OCI-LY7 (cell line): ENCODE measurements at regions not wholly inside any gene's neighbourhood (a gene's known extent, or its start where the extent isn't known, plus 50 kb on each side); places are given as distances from the start of the nearest gene placed in this dataset.

Source experiments
- BruUV-seq: library from RNA; stranded (reverse); fragments of 400-500 nt; replicated peaks from 2 replicates; lab custom pipeline; 2021; lab: Mats Ljungman, UMichigan
- CTCF ChIA-PET: fragments of 300-600 bp; sonication (Branson Sonifier 250); formaldehyde crosslinking; loops from one replicate; lab custom pipeline; 2022; ENCODE audit warnings: antibody characterized with exemption; ENCODE audit not compliant: unreplicated experiment; lab: Charles Lee
- POLR2A ChIA-PET: fragments of 300-600 bp; sonication (Branson Sonifier 250); formaldehyde crosslinking; loops from one replicate; lab custom pipeline; 2022; ENCODE audit warnings: antibody characterized with exemption; lab: Charles Lee
- DNase-seq: peaks from one replicate; pipeline ENCODE4 v3.0.0-alpha.2; 2015; ENCODE audit warnings: low spot score
- H2AFZ ChIP-seq: fragments of 200-600 bp; sonication (generic), shearing (Covaris generic); 2 replicates; pipeline ENCODE4 v1.6.1; 2014; ENCODE audit warnings: mild to moderate bottlenecking, antibody characterized with exemption, low read length, moderate library complexity
- H3K27ac ChIP-seq: fragments of 200-600 bp; sonication (generic); 2 replicates; pipeline ENCODE4 v1.5.1; 2014; ENCODE audit warnings: mixed run types, low read depth, mild to moderate bottlenecking, moderate library complexity, low read length, inconsistent platforms; ENCODE audit not compliant: poor library complexity, severe bottlenecking
- H3K36me3 ChIP-seq: fragments of 200-600 bp; sonication (generic); 2 replicates; pipeline ENCODE4 v1.6.1; 2014; ENCODE audit warnings: mild to moderate bottlenecking, antibody characterized with exemption, low read length, moderate library complexity, mixed read lengths; ENCODE audit not compliant: insufficient read depth
- H3K4me1 ChIP-seq: fragments of 200-600 bp; sonication (generic); 2 replicates; pipeline ENCODE4 v1.5.1; 2014; ENCODE audit warnings: mild to moderate bottlenecking, low read length; ENCODE audit not compliant: insufficient read depth, poor library complexity, severe bottlenecking
- H3K4me2 ChIP-seq: fragments of 200-600 bp; sonication (generic); 2 replicates; pipeline ENCODE4 v1.6.1; 2014; ENCODE audit warnings: mild to moderate bottlenecking, low read length
- H3K4me3 ChIP-seq: fragments of 200-600 bp; sonication (generic); 2 replicates; pipeline ENCODE4 v1.5.1; 2014; ENCODE audit warnings: mild to moderate bottlenecking, low read depth, low read length; ENCODE audit not compliant: poor library complexity, severe bottlenecking
- H3K79me2 ChIP-seq: fragments of 200-600 bp; sonication (generic); 2 replicates; pipeline ENCODE4 v1.6.1; 2016; ENCODE audit warnings: low read depth, mild to moderate bottlenecking, low read length, moderate library complexity, mixed read lengths; ENCODE audit not compliant: insufficient read depth
- H3K9me2 ChIP-seq: fragments of 200-600 bp; sonication (generic); 2 replicates; pipeline ENCODE4 v1.6.1; 2016; ENCODE audit warnings: mild to moderate bottlenecking, low read length, mixed read lengths; ENCODE audit not compliant: insufficient read depth
- H3K9me3 ChIP-seq: fragments of 200-600 bp; sonication (generic); 2 replicates; pipeline ENCODE4 v1.6.1; 2014; ENCODE audit warnings: mild to moderate bottlenecking, mixed run types, low read length, mixed read lengths
- H4K20me1 ChIP-seq: fragments of 200-600 bp; sonication (generic); 2 replicates; pipeline ENCODE4 v1.6.1; 2014; ENCODE audit warnings: mild to moderate bottlenecking, antibody characterized with exemption, low read length, moderate library complexity, mixed read lengths; ENCODE audit not compliant: insufficient read depth
- EZH2phosphoT487 ChIP-seq: fragments of 200-600 bp; sonication (generic); IDR thresholded peaks from 2 replicates; pipeline ENCODE4 v1.6.1; 2018; ENCODE audit warnings: low read depth, borderline replicate concordance, mild to moderate bottlenecking, mixed run types, antibody characterized with exemption, low read length, moderate library complexity, mixed read lengths
- intact Hi-C: fragments of 100-400 bp; cut with micrococcal nuclease; formaldehyde crosslinking; loops from one replicate; pipeline ENCODE4 v1.10.0; 2022; ENCODE audit not compliant: unreplicated experiment
- TF ChIP-seq, protein P1 (sequence below): fragments of 200-600 bp; sonication (generic); conservative IDR thresholded peaks from 2 replicates; pipeline ENCODE4 v1.5.1; 2014; ENCODE audit warnings: mild to moderate bottlenecking, antibody characterized with exemption, low read length, moderate library complexity, mixed read lengths

DNA sequence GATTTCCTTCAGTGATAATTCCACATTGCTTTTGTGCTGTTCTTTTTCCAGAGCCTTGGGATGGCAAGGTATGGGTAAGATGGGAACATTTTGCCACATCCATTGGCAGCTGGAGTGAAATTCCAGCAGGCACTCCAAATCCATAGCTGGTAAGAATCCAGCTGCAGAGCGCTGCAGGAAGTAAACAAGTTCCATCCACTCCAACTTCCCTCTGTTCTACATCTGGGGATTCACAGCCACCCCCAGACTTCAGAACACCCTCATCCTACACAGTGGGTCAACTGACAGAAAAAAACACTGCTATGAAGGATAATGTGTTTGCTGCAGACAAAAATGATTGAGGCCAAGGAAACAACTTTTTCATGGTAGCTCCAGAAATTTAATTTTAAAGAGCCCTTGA is 747.8 kb downstream of the MAFB start:
- CTCF ChIA-PET = no interaction called here
- no peak overlapping the region for H3K27ac ChIP-seq
- no peaks in the 10 kb centered on the region for H4K20me1 ChIP-seq
- no peaks in the 10 kb centered on the region for H3K79me2 ChIP-seq
- DNase-seq = no peak
- TF ChIP-seq EZH2phosphoT487 = no peak
- TF ChIP-seq, protein P1, sequence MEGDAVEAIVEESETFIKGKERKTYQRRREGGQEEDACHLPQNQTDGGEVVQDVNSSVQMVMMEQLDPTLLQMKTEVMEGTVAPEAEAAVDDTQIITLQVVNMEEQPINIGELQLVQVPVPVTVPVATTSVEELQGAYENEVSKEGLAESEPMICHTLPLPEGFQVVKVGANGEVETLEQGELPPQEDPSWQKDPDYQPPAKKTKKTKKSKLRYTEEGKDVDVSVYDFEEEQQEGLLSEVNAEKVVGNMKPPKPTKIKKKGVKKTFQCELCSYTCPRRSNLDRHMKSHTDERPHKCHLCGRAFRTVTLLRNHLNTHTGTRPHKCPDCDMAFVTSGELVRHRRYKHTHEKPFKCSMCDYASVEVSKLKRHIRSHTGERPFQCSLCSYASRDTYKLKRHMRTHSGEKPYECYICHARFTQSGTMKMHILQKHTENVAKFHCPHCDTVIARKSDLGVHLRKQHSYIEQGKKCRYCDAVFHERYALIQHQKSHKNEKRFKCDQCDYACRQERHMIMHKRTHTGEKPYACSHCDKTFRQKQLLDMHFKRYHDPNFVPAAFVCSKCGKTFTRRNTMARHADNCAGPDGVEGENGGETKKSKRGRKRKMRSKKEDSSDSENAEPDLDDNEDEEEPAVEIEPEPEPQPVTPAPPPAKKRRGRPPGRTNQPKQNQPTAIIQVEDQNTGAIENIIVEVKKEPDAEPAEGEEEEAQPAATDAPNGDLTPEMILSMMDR = no peak
- no TSS peak for BruUV-seq
- intact Hi-C loops = no loop called here
- H3K4me1 ChIP-seq = no peaks in the 10 kb centered on the region
- H3K9me2 ChIP-seq = no peaks in the 10 kb centered on the region
- H3K36me3 ChIP-seq = no peaks in the 10 kb centered on the region
- no peak overlapping the region for H3K4me3 ChIP-seq
- no peak overlapping the region for H2AFZ ChIP-seq
- no peak overlapping the region for H3K4me2 ChIP-seq
- no peaks in the 10 kb centered on the region for H3K9me3 ChIP-seq
- POLR2A ChIA-PET = no interaction called here

DNA sequence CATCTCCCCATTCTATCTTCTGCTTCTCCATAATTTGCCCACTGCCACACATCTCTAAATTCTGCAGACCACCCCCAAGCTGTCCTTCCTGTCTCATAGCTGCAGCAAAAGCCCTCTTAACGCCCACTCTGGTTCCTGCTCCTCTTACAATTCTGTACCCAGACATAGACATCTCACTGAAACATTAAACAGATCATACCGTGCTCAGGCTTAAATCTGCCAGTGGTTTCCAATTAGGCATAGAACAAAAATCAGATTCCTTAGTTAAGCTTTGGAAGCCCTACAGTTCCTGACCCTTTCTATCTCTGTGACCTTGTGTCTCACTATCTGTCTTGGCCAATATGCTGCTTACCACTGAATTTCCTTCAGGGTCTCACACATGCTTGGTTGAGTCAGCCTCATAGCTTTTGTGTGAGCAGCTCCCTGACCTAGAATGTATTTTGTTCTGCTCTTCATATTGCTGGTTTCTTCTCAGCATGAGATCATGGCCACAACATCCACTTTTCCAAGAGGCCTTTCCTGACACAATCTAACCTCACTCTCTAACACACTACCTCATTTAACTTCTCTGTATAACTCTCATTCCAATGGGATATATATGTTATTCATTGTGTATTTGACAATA is 749.7 kb downstream of the MAFB start:
- H3K9me2 ChIP-seq = no peaks in the 10 kb centered on the region
- POLR2A ChIA-PET = no interaction called here
- no peak overlapping the region for H2AFZ ChIP-seq
- no peak for DNase-seq
- no peaks in the 10 kb centered on the region for H4K20me1 ChIP-seq
- TF ChIP-seq, protein P1 = no peak
- no peak for TF ChIP-seq EZH2phosphoT487
- intact Hi-C loops = no loop called here
- no TSS peak for BruUV-seq
- H3K36me3 ChIP-seq = no peaks in the 10 kb centered on the region
- CTCF ChIA-PET = no interaction called here
- H3K9me3 ChIP-seq = no peaks in the 10 kb centered on the region
- H3K4me3 ChIP-seq = no peak overlapping the region
- H3K4me1 ChIP-seq = no peaks in the 10 kb centered on the region
- H3K4me2 ChIP-seq = no peak overlapping the region
- no peaks in the 10 kb centered on the region for H3K79me2 ChIP-seq
- no peak overlapping the region for H3K27ac ChIP-seq

DNA sequence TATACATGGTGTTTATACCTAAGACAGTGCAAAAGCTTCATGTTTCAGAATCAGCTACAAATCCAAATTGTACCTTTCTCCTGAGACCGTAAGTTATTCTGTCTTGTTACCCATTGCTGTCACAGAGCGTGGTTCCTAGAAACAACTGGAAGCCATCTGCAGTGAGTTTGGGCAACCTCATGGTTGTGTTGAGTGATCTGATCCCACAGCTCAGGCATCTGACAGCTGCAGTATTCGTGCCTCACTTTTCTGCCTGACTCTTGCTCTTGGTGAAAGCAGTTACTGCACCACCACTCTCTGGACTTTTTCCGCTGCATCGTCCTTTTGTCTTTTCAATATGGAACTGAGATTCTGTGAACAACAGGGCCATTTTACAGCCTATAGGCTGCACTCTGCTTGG is 752.6 kb downstream of the MAFB start:
- DNase-seq = no peak
- CTCF ChIA-PET = no interaction called here
- no peaks in the 10 kb centered on the region for H3K4me1 ChIP-seq
- H3K4me3 ChIP-seq = no peak overlapping the region
- no peaks in the 10 kb centered on the region for H3K36me3 ChIP-seq
- no TSS peak for BruUV-seq
- H3K27ac ChIP-seq = no peak overlapping the region
- no peaks in the 10 kb centered on the region for H3K9me2 ChIP-seq
- no peak overlapping the region for H2AFZ ChIP-seq
- intact Hi-C loops = no loop called here
- no peaks in the 10 kb centered on the region for H4K20me1 ChIP-seq
- no peak overlapping the region for H3K4me2 ChIP-seq
- no peaks in the 10 kb centered on the region for H3K9me3 ChIP-seq
- TF ChIP-seq, protein P1 = no peak
- no peak for TF ChIP-seq EZH2phosphoT487
- POLR2A ChIA-PET = no interaction called here
- H3K79me2 ChIP-seq = no peaks in the 10 kb centered on the region
